ENCODE measurements at regions not wholly inside any gene's neighbourhood (a gene's known extent, or its start where the extent isn't known, plus 50 kb on each side); places are given as distances from the start of the nearest gene placed in this dataset.

DNA sequence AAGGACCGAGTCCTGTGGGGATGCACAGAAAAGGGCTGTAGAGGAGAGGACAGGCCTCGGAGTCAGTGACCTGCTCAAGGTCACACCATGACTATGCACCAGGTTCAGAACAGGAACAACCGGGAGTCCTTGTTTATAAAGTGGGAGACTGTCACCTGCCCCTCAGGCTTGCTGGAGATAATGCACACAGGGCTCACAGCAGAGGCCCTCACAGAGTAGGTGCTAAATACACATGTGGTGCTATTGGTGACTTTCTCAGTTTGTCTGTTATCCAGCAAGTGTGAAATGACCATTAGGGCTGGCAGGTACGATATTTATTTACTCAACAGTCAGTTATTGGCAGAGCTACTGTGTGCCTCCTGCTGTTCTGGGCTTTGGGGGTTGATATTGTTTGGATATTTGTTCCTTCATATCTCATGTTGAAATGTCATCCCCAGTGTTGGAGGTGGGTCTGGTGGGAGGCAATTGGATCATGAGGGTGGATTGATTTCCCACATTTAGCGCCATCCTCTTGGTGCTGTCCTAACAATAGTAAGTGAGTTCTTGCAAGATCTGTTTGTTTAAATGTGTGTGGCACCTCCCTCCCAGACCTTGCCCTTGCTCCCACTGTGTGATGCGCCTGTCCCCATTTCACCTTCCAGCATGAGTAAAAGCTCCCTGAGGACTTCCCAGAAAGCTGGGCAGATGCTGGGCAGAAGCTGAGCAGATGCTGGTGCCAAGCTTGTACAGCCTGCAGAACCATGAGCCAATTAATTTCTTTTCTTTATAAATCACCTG, 162.1 kb upstream of the MPHOSPH6 start:
- TF ChIP-seq, protein P1, sequence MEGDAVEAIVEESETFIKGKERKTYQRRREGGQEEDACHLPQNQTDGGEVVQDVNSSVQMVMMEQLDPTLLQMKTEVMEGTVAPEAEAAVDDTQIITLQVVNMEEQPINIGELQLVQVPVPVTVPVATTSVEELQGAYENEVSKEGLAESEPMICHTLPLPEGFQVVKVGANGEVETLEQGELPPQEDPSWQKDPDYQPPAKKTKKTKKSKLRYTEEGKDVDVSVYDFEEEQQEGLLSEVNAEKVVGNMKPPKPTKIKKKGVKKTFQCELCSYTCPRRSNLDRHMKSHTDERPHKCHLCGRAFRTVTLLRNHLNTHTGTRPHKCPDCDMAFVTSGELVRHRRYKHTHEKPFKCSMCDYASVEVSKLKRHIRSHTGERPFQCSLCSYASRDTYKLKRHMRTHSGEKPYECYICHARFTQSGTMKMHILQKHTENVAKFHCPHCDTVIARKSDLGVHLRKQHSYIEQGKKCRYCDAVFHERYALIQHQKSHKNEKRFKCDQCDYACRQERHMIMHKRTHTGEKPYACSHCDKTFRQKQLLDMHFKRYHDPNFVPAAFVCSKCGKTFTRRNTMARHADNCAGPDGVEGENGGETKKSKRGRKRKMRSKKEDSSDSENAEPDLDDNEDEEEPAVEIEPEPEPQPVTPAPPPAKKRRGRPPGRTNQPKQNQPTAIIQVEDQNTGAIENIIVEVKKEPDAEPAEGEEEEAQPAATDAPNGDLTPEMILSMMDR (conservative IDR thresholded peaks at IDR 0.05), result no peak
- no peak for TF ChIP-seq EZH2 (IDR thresholded peaks at IDR 0.05; ENCODE audit: low read depth)

Measured in PC-9 (cell line).